A172 (cell line): ENCODE measurements at regions not wholly inside any gene's neighbourhood (a gene's known extent, or its start where the extent isn't known, plus 50 kb on each side); places are given as distances from the start of the nearest gene placed in this dataset.
A peak's percentile ranks its signal among the peaks of the same experiment; 100 is the strongest.
"Not testable (repeated sequence)": the region's sequence is repeated elsewhere in the genome, so short reads cannot be mapped to it uniquely, and the experiment has no call there.

ENCODE experiments used
- DNase-seq: peaks from one replicate; pipeline ENCODE4 v3.0.0-alpha.2; 2015; ENCODE audit warnings: low spot score

DNA sequence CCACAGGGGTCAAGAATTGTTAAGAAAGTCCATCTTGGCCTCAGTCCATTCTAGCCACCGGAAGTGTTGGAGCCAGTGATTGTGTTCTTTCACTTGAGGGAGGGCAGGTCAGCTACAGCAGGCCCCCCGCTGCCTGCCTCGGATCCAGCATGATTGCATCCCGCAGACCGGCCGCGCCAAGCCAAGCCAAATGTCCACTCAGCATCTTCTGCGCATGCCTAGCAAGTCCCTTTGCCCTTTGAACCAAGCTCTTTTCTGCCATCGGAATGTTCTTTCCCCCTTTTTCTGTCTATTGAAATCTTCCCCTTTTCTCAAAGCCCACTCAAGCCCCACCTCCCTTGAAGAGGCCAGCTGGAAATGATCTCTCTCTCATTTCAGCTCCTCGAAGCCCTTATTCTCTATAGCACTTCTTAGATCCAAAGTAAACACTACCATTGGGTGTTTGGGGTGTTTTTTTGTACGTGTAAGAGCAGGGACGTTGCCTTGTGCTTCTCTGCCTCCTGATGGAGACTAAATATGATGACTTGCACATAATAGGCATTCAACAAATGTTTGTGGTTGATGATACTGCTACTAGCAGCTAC lies 147.8 kb upstream of the BCOR start:
- no peak for DNase-seq

DNA sequence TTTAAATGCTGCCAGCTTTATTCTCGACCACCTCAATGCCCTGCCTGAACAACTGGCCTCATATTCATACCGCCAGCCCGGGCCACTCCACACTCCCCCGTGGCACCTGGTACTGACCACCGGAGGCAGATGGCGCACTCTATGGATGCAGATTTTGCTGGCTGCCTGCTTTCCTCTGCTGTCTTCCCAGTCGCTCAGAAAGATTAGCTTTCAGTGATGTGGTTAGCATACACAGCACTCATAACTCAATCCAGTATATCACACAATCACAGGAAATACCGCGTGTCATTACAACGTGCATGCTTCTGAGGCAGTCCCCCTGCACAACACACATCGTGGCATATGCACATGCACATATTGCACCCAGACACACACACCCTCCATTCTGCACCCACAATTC lies 147.2 kb upstream of the BCOR start:
- no peak for DNase-seq

- DNase-seq: no peak
These were observed 146.2 kb upstream of the BCOR start for GRCh38 chrX:40243755-40244515.

GRCh38 chrX:40240844-40241243 lies 143.1 kb upstream of the BCOR start:
- DNase-seq: no peak

GRCh38 chrX:40237731-40238178 lies 140.0 kb upstream of the BCOR start:
- no peak for DNase-seq

DNA sequence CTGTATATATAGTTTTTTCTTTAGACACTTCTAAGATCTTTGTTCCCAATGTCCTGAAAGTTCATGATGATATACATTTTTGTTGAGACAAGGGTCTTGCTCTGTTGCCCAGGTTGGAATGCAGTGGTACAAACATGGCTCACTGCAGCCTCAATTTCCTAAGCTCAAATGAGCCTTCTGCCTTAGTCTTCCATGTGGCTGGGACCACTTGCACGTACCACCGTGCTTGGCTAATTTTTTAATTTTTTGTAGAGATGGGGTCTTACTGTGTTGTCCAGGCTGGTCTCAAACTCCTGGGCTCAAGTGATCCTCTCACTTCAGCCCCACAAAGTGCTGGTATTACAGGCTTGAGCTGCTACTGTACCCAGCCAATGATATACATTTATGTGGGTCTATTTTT lies 132.9 kb upstream of the BCOR start:
- DNase-seq: no peak

- no peak for DNase-seq
These were observed 129.4 kb upstream of the BCOR start for GRCh38 chrX:40227125-40227524.

- DNase-seq: no peak
These were observed 126.9 kb upstream of the BCOR start for GRCh38 chrX:40224658-40225057.

DNA sequence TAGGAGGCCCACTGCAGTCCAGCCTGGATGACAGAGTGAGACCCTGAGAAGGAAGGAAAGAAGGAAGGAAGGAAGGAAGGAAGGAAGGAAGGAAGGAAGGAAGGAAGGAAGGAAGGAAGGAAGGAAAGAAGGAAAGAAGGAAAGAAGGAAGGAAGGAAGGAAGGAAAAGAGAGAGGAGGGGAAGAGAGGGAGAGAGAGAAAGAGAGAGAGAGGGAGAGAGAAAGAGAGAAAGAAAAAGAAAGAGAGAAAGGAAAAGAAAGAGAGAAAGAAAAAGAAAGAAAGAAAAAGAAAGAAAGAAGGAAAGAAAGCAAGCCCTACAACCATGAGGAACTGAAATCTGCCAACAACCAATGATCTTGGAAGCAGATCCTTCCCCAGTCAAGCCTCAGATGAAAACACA lies 124.9 kb upstream of the BCOR start:
- DNase-seq: not testable (repeated sequence)

DNA sequence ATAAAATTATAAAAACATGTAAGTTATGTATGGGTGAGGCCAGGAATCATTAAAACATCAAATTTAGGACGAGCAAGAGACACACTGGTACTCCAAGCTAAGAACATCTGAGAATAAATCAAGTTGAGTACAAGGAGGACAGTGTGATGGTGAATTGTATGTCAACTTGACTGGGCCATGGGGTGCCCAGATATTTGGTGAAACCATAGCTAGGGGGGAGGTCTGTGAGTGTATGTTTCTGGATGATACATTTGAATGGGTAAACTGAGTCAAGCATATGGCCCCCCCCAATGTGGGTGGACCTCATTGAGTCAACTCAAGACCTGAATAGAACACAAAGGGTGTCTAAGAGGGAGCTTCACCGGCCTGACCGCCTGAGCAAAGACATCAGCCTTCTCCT lies 115.3 kb upstream of the BCOR start:
- no peak for DNase-seq

GRCh38 chrX:40209951-40210617 lies 112.3 kb upstream of the BCOR start:
- DNase-seq: peak; percentile 37

- peak; percentile 71 for DNase-seq
These were observed 109.9 kb upstream of the BCOR start for GRCh38 chrX:40207626-40208025.

DNA sequence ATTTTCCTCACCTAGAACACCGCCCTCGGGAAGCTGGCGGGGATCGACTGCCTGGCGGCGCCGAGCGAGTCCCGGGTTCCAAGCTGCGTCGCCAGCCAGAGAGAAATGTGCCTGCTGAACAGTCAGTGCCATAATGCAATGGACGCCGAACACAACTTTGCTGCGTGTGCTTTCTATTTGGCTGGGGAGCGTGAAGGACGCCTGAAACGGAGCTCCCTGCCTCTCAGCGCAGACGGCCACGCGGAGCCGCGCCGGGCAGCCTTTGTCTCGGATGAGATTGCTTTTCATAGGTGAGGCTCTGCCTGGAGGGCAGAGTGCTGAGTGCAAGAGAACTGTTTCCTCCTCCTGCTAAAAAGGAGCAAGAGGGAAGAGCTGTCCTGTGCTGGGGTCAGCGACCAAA lies 107.7 kb upstream of the BCOR start:
- no peak for DNase-seq

GRCh38 chrX:40202456-40202855 lies 104.7 kb upstream of the BCOR start:
- no peak for DNase-seq

DNA sequence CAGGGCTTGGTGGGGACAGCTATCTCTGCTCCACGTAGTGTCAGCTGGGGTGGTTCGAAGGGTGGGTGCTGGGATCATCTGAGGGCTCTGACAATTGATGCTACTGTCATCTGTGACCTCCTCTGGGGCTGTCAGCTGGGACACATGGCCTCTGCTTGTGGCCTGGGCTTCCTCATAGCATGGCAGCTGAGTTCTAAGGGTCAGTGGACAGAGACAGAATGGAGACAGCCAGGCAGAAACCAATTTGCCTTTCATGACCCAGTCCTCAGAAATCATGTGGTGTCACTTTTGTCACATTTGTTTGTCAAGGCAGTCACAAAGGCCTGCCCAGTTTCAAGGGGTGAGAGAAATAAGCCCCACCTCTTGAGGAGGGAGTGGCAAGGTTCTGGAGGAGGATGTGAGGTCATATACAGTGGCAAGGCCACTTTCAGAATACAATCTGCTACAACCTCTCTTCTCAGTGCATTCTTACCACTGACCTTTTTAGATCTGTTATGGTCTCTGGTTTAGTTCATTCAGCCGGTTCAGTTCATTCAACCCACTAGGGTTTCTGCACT lies 103.6 kb upstream of the BCOR start:
- DNase-seq: no peak

DNA sequence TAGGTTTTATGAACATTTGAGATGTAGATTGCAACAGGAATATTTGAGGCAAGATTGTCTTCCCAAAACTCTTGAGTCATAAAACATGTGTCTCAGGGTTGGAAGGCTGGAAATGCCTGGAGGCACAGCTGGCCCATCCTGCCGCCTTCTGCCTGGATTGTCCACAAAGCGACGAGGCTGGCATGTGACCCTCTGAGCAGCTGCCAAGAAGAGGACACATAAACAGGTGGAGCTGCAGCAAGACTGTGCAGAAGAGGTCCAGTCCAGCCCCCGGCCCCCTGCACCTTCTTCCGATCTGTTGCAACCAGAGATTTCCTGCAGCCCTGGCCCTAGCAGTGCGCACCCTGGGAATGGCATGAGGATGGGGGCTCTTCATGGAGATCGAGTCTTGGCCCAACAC lies 101.9 kb upstream of the BCOR start:
- DNase-seq: no peak

DNA sequence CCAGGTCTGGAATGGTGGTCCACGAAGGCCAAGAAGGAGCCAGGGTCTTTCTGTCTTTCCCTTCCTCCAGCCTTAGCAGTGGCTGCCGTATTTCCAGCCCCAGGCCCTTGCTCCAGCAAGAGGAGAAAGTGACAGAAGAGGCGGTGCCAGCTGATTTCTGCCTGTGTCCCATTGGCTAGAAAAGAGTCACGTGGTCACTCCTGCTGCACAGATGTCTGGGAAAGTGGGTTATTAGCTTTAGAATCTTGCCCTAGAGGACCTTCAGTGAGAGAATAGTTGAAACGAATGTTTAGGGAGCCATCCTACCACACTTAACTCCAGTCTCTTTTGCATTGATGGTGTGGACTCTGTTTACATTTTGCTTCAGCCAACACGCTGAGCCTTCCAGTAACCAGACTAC lies 99.3 kb upstream of the BCOR start:
- no peak for DNase-seq

DNA sequence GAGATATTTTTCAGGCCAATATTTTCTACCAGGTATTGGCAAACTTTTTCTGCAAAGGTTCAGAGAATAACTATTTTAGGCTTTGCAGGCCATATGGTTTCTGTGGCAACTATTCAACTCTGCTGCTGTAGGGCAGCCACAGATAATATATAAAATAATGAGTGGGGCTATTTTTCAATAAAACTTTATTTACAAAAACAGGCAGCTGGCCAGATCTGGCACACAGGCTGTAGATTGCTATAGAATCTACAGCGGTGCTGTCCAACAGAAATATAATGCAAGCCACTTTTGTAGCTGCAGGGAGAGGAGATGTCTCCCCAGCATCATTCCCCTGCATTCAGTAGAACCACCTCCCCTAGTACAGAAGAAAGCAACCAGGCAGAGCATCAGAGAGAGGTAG lies 97.6 kb upstream of the BCOR start:
- no peak for DNase-seq

DNA sequence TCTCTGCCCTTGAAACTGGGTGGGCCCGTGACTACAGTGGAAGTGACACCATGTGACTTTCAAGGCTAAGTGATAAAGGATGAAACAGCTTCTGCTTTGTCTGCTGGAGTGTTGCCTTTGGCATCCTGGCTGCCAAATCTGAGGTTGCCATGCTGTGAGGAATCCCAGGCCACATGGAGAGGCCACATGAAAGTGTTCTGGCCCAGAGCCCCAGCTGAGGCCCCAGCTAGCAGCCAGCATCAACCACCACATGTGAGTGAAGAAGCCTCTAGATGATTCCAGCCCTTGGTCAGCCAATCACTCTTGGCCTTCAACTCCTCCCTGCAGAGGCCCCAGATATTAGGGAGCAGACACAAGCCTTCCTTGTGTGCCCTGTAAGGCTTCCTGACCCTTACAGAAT lies 94.4 kb upstream of the BCOR start:
- no peak for DNase-seq

- peak; percentile 35 for DNase-seq
These were observed 91.9 kb upstream of the BCOR start for GRCh38 chrX:40189637-40190036.

GRCh38 chrX:40188573-40189417 lies 91.0 kb upstream of the BCOR start:
- DNase-seq: peak; percentile 18

DNA sequence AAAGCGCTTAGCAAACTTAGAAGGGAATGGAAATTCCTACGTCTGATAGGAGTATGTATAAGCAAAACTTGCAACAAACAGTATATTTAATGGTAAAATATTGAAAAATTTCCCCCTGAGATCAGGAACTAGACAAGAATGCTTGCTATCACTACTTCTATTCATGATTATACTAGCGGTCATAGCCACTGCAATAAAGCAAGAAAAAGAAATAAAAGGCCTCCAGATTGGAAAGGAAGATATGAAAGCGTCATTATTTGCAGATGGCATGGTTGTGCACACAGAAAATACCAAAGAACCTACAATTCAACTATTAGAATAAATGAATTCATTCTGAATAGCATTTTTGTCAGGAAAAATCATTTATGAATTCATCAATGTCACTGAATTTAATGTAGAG lies 87.2 kb upstream of the BCOR start:
- no peak for DNase-seq
